Colonic mucosa (tissue), 4 donors: ENCODE measurements at regions not wholly inside any gene's neighbourhood (a gene's known extent, or its start where the extent isn't known, plus 50 kb on each side); places are given as distances from the start of the nearest gene placed in this dataset.

Experiments
- DNase-seq: peaks from one replicate; pipeline ENCODE4 v3.0.0-alpha.2; 2020
- H3K27ac ChIP-seq: fragments of 200-600 bp; one replicate; pipeline ENCODE4 v1.8.0; 2021
- H3K27me3 ChIP-seq: fragments of 200-600 bp; one replicate; pipeline ENCODE4 v1.8.0; 2021
- H3K36me3 ChIP-seq: fragments of 200-600 bp; one replicate; pipeline ENCODE4 v1.8.0; 2021
- H3K4me1 ChIP-seq: fragments of 200-600 bp; one replicate; pipeline ENCODE4 v1.8.0; 2021; ENCODE audit warnings: mild to moderate bottlenecking
- H3K4me3 ChIP-seq: fragments of 200-600 bp; one replicate; pipeline ENCODE4 v1.8.0; 2021
- H3K9ac ChIP-seq, 2 donors: one replicate each; pipeline ENCODE4 v1.7.0; 2013; ENCODE audit warnings: control low read depth in 2 of 2, low read depth in 2 of 2, low read length in 2 of 2
- H3K9me3 ChIP-seq: fragments of 200-600 bp; one replicate; pipeline ENCODE4 v1.8.0; 2021
- CTCF ChIP-seq: fragments of 200-600 bp; IDR thresholded peaks from one replicate; pipeline ENCODE4 v1.8.0; 2022; ENCODE audit warnings: antibody characterized with exemption, mild to moderate bottlenecking
- intact Hi-C: fragments of 100-400 bp; cut with DNase I; formaldehyde crosslinking; loops from one replicate; pipeline ENCODE4 v1.14.1; 2022
- donor health status: healthy.
- donor health status: DM: no; HTN: no; CAD: no.
- donor health status: DM: no; HTN: no; CAD: no.

- Histone ChIP-seq H3K9ac (no peak overlapping the region), H3K27ac (no peak overlapping the region), H3K4me1 (no peaks in the 10 kb centered on the region), H3K36me3 (no peaks in the 10 kb centered on the region), H3K4me3 (no peak overlapping the region), H3K27me3 (peaks cover 6% of the 10 kb centered on the region), H3K9me3 (no peaks in the 10 kb centered on the region)
- intact Hi-C loops: loop anchor here (10.0 kb wide), 1 partner anchor 83 kb away; the partner anchor contains the start of gene AEN
- no peak for TF ChIP-seq CTCF
- DNase-seq: no peak
Observed at GRCh38 chr15:88707771-88708654, 69.2 kb downstream of the ISG20 start.

DNA sequence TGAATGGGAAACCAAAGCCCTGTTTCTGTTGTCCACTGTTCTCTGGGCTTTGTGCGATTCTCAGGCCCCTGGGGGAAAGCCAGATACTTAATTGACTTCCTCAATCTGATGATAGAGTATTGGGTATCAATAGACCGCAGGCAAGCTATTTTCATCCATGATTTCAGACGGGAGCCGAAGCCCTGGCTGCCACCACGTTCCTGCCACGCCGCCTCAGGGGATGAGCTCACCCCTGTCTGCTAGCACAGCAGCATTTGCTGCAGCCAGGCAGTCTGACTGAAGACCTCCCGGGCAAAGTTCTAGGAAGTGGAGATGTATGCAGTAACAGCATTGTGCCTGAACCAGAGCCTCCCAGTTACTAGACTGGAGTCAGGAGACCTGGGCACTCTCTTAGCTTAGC lies 69.8 kb downstream of the ISG20 start:
- no peak for TF ChIP-seq CTCF
- Histone ChIP-seq H3K4me1 (no peaks in the 10 kb centered on the region), H3K9me3 (no peaks in the 10 kb centered on the region), H3K27ac (no peak overlapping the region), H3K27me3 (peaks cover 6% of the 10 kb centered on the region), H3K4me3 (no peak overlapping the region), H3K9ac (no peak overlapping the region), H3K36me3 (no peaks in the 10 kb centered on the region)
- intact Hi-C loops: loop anchor here (10.0 kb wide), 1 partner anchor 84 kb away; the partner anchor contains the start of gene AEN
- DNase-seq: no peak

GRCh38 chr15:88710027-88710715 lies 71.4 kb downstream of the ISG20 start:
- Histone ChIP-seq H3K27me3 (no peaks in the 10 kb centered on the region), H3K27ac (no peak overlapping the region), H3K36me3 (no peaks in the 10 kb centered on the region), H3K9me3 (no peaks in the 10 kb centered on the region), H3K9ac (no peak overlapping the region), H3K4me3 (no peak overlapping the region), H3K4me1 (no peaks in the 10 kb centered on the region)
- TF ChIP-seq CTCF: no peak
- intact Hi-C loops: no loop called here
- no peak for DNase-seq

GRCh38 chr15:88711806-88712205 lies 73.0 kb downstream of the ISG20 start:
- intact Hi-C loops: no loop called here
- no peak for DNase-seq
- Histone ChIP-seq H3K4me3 (no peak overlapping the region), H3K4me1 (no peaks in the 10 kb centered on the region), H3K9me3 (no peaks in the 10 kb centered on the region), H3K9ac (no peak overlapping the region), H3K27me3 (no peaks in the 10 kb centered on the region), H3K27ac (no peak overlapping the region), H3K36me3 (no peaks in the 10 kb centered on the region)
- no peak for TF ChIP-seq CTCF

DNA sequence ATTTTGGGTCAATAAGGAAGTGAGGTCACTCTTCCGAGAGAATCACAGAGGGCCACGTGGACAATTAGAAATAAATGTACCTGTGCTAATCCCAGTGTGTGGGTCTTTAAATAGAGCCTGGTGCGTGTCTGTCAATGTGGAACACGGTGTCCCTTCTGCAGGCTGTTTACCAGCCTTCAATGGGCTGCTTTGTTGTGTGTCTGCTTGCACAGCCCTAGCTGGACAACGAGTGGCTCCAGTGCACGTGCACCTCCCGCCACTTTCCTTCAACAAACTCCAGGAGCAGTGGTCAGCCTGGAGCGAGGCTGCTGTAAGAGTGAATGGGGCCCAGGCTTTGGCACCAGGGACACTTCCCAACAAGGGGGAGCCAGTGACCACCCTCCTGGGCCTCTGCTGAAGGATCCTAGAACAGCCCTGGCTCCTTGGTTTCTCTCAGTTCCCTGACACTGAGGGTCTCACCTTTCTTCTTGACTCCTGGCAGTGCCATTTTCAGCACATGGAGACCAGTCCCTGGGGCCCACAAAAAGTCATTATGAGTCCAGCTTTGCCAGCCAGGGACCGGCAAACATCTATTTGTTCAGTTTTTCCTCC lies 76.1 kb downstream of the ISG20 start:
- Histone ChIP-seq H3K9ac (no peak overlapping the region), H3K4me3 (no peak overlapping the region), H3K27ac (no peak overlapping the region), H3K4me1 (no peaks in the 10 kb centered on the region), H3K27me3 (no peaks in the 10 kb centered on the region), H3K36me3 (no peaks in the 10 kb centered on the region), H3K9me3 (no peaks in the 10 kb centered on the region)
- no peak for DNase-seq
- intact Hi-C loops: no loop called here
- no peak for TF ChIP-seq CTCF
